ENCODE measurements at regions not wholly inside any gene's neighbourhood (a gene's known extent, or its start where the extent isn't known, plus 50 kb on each side); places are given as distances from the start of the nearest gene placed in this dataset.

DNA sequence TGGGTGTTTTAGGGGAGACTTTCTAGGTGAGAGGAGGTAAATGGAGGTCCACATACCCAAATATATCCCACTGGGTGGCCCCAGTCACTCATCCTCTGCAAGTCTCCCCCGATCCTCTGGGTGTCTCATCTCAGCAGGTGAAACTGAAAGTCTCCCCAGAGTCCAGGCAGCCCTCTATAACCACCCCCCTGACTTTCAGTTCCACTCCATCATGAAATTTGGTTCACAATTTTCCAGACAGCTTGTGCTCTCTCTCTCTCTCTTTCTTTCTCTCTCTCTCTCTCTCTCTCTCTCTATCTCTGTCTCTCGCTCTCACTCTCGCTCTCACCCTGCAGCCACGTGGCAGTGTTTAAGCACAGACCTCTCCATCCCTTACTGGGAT lies 56.7 kb upstream of the ELN start:
- Histone ChIP-seq H3K4me3 (ENCODE audit: low read depth, low read length) (no peak overlapping the region), H3K27me3 (replicated peaks) (no peaks in the 10 kb centered on the region), H3K27ac (no peak overlapping the region), H3K36me3 (replicated peaks) (no peaks in the 10 kb centered on the region)
- TF ChIP-seq, protein P1, sequence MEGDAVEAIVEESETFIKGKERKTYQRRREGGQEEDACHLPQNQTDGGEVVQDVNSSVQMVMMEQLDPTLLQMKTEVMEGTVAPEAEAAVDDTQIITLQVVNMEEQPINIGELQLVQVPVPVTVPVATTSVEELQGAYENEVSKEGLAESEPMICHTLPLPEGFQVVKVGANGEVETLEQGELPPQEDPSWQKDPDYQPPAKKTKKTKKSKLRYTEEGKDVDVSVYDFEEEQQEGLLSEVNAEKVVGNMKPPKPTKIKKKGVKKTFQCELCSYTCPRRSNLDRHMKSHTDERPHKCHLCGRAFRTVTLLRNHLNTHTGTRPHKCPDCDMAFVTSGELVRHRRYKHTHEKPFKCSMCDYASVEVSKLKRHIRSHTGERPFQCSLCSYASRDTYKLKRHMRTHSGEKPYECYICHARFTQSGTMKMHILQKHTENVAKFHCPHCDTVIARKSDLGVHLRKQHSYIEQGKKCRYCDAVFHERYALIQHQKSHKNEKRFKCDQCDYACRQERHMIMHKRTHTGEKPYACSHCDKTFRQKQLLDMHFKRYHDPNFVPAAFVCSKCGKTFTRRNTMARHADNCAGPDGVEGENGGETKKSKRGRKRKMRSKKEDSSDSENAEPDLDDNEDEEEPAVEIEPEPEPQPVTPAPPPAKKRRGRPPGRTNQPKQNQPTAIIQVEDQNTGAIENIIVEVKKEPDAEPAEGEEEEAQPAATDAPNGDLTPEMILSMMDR (IDR thresholded peaks at IDR 0.05; ENCODE audit: low read depth, low read length, missing control alignments): no peak
- no peak for DNase-seq
- in situ Hi-C loops (cut with HindIII; ENCODE audit: low pct_ligation_motif_present, low sequenced_read_pairs): no loop called here

DNA sequence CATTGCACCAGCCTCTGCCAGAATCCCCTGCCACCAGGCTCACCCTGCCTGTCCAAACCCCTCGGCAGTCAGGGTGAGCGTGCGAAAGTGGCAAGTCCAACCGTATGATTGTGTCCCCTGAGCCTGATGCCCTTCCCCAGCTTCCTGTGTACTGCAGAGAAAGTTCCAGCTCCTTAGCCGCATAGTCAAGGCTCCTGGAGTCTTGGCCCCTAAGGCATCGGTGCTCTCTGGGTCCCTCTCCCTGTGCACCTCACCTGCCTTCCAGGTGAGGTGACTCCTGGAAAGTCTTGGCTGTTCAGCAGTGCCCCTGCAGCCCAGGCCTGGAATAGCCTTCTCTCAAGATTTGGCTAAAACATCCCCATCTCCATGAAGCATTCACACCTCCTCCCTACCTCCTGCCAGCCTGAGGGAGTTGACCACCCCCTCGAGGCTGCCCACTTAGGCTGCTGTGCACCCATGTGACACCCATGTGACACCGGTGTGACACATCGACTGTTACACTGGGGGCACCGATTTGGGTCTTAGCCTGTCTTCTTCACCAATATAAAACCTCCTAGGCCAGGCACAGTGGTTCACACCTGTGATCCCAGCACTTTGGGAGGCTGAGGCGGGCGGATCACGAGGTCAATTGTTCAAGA lies 56.1 kb upstream of the ELN start:
- DNase-seq: no peak
- Histone ChIP-seq H3K36me3 (replicated peaks) (no peaks in the 10 kb centered on the region), H3K4me3 (ENCODE audit: low read depth, low read length) (no peak overlapping the region), H3K27me3 (replicated peaks) (no peaks in the 10 kb centered on the region), H3K27ac (no peak overlapping the region)
- in situ Hi-C loops (cut with HindIII; ENCODE audit: low pct_ligation_motif_present, low sequenced_read_pairs): no loop called here
- TF ChIP-seq, protein P1 (IDR thresholded peaks at IDR 0.05; ENCODE audit: low read depth, low read length, missing control alignments): peak; percentile 35

DNA sequence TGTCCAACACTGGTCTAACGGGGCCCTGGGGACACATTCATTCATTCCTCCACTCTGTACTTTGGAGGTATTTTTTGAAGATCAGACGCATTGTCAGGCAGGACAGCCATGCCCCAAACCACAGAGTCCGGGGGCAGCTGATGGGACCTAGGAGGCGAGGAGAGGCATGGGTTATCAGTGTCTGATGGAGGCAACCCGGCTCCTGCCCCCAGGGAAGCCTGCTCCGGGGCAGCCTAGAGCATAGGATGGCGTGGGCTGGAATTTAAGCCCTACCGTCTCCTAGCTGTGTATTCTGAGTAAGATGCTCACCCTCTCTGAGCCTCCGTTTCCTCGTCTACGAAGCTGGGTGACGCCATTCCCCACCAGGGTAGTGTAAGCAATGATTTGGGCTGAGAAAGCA lies 55.4 kb upstream of the ELN start:
- DNase-seq: no peak
- H3K27ac ChIP-seq: no peak overlapping the region
- no peak overlapping the region for H3K4me3 ChIP-seq (ENCODE audit: low read depth, low read length)
- TF ChIP-seq, protein P1 (IDR thresholded peaks at IDR 0.05; ENCODE audit: low read depth, low read length, missing control alignments): no peak
- H3K36me3 ChIP-seq (replicated peaks): no peaks in the 10 kb centered on the region
- in situ Hi-C loops (cut with HindIII; ENCODE audit: low pct_ligation_motif_present, low sequenced_read_pairs): no loop called here
- no peaks in the 10 kb centered on the region for H3K27me3 ChIP-seq (replicated peaks)

DNA sequence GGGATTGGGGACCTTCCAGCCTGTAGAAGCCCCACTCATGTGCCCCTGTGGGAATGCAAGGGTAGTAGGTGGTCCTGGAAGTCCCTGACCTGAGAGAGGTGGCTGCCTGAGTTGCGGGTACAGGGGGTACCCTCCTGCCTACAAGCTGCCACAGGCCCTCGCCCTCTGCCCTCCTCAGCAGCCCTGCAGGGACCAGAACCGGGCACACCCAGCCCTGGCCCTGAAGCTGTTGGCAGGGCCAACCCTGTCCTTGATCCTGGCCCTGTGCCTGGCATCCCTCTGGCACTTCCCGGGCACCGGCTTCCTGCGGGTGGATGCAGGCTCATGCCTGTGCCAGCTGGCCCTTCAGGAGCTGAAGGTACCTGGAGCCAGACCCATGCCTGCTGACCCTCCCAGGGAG lies 54.9 kb upstream of the ELN start:
- H3K27me3 ChIP-seq (replicated peaks): no peaks in the 10 kb centered on the region
- H3K36me3 ChIP-seq (replicated peaks): no peaks in the 10 kb centered on the region
- no peak for DNase-seq
- TF ChIP-seq, protein P1 (IDR thresholded peaks at IDR 0.05; ENCODE audit: low read depth, low read length, missing control alignments): no peak
- in situ Hi-C loops (cut with HindIII; ENCODE audit: low pct_ligation_motif_present, low sequenced_read_pairs): no loop called here
- no peak overlapping the region for H3K27ac ChIP-seq
- H3K4me3 ChIP-seq (ENCODE audit: low read depth, low read length): no peak overlapping the region

DNA sequence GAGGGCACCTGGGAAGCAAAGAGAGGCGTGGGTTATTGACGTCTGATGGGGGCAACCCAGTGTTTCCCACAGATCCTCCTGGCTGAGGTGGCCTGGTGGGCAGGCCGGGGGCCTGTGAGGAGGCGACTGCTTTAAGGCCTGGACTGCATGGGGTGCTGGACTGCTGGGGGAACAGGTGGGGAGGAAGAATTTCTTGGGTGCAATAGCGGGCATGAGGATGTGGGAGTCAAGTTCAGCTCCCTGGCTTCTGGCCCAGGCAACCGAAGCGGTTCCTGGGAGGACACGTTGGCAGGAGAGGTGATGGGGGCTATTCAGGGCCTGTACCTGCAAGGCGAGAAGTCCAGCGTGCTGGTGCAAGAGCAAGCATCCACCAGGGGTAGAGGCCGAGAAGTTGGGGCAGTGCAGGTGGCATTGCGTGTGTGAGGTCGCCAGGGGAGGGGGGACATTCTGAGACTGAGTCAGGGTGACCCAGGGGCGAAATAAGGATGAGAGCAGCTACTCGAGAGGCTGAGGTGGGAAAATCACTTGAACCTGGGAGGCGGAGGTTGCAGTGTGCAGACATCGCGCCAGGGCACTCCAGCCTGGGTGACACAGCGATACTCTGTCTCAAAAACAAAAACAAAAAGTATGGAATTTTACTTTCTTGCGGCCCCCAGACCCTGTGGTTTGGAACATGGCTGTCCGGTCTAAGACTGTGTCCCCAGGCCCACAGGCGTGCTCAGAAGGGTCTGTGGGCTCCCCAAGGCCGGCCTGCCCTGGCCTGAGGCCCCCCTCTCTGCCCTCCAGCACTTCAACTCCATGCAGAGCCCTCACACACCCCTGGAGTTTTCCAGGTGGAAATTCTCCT lies 53.6 kb upstream of the ELN start:
- no peaks in the 10 kb centered on the region for H3K36me3 ChIP-seq (replicated peaks)
- DNase-seq: no peak
- TF ChIP-seq, protein P1 (IDR thresholded peaks at IDR 0.05; ENCODE audit: low read depth, low read length, missing control alignments): no peak
- in situ Hi-C loops (cut with HindIII; ENCODE audit: low pct_ligation_motif_present, low sequenced_read_pairs): no loop called here
- no peak overlapping the region for H3K4me3 ChIP-seq (ENCODE audit: low read depth, low read length)
- H3K27ac ChIP-seq: no peak overlapping the region
- no peaks in the 10 kb centered on the region for H3K27me3 ChIP-seq (replicated peaks)
